K562 (cell line): ENCODE measurements at regions not wholly inside any gene's neighbourhood (a gene's known extent, or its start where the extent isn't known, plus 50 kb on each side); places are given as distances from the start of the nearest gene placed in this dataset.

ENCODE experiments used
- ATAC-seq: fragments of 200-7000 bp; cut with Tn5 transposase; 3 replicates; pipeline ENCODE4 v1.9.1; 2020; ENCODE audit warnings: moderate library complexity
- BruUV-seq: library from RNA; stranded (reverse); fragments of 400-500 nt; replicated peaks from 2 replicates; lab custom pipeline; 2021; lab: Mats Ljungman, UMichigan
- CTCF ChIA-PET: fragments of 300-600 bp; formaldehyde crosslinking; extraction: SDS; loops from one replicate; lab custom pipeline; 2021; ENCODE audit warnings: low intra/inter-chr PET ratio; lab: Yijun Ruan, JAX
- POLR2A ChIA-PET: fragments of 300-600, 350-650 bp; sonication (Branson Sonifier 250); formaldehyde crosslinking; extraction: SDS; loops from one replicate; lab custom pipeline; 2021; ENCODE audit warnings: antibody characterized with exemption, inconsistent platforms; lab: Yijun Ruan, JAX
- DNase-seq, 4 experiments: peaks; one replicate each; pipeline versions ENCODE4 v3.0.0 to v3.0.0-alpha.2; 2011 to 2018; ENCODE audit warnings: low spot score in 3 of 4, mixed read lengths in 3 of 4; ENCODE audit errors: extremely low read depth in 1 of 4
- FAIRE-seq: peaks from 2 replicates; lab custom pipeline; 2011; peaks lifted over from hg19 to GRCh38; lab: Jason Lieb, UNC
- H2AFZ ChIP-seq: 2 replicates; pipeline ENCODE4 v1.6.0; 2011; ENCODE audit warnings: low read depth, low read length, control low read depth, inconsistent platforms
- H3K27ac ChIP-seq: fragments of 200-600 bp; 3 replicates; pipeline ENCODE4 v1.8.0; 2011; ENCODE audit warnings: low read depth, mild to moderate bottlenecking, control low read depth, inconsistent platforms, low read length, moderate library complexity, mixed read lengths; ENCODE audit errors: extremely low read depth
- H3K27me3 ChIP-seq, 2 experiments: fragments of 300-600 bp in 1 of 2; 2 replicates in 1 of 2; 3 replicates in 1 of 2; pipeline versions ENCODE4 v1.6.0 to v1.8.0; 2011; ENCODE audit warnings: inconsistent platforms in 2 of 2, low read length in 2 of 2, mild to moderate bottlenecking in 1 of 2, mixed read lengths in 1 of 2, moderate library complexity in 1 of 2; ENCODE audit not compliant: control insufficient read depth in 2 of 2, insufficient read depth in 2 of 2
- H3K36me3 ChIP-seq: fragments of 300-600 bp; 3 replicates; pipeline ENCODE4 v1.8.0; 2011; ENCODE audit warnings: mild to moderate bottlenecking, low read length, inconsistent platforms; ENCODE audit not compliant: control insufficient read depth, insufficient read depth
- H3K4me1 ChIP-seq, 2 experiments: fragments of 200-600 bp in 1 of 2; replicated peaks in 1 of 2; 2 replicates in 1 of 2; 3 replicates in 1 of 2; pipeline versions ENCODE4 v1.5.1 to v1.8.0; 2011; ENCODE audit warnings: inconsistent platforms in 2 of 2, low read length in 2 of 2, mild to moderate bottlenecking in 1 of 2, mixed read lengths in 1 of 2, moderate library complexity in 1 of 2; ENCODE audit not compliant: control insufficient read depth in 2 of 2, insufficient read depth in 2 of 2
- H3K4me2 ChIP-seq: 2 replicates; pipeline ENCODE4 v1.6.1; 2011; ENCODE audit warnings: low read length, control low read depth, inconsistent platforms, mixed read lengths; ENCODE audit not compliant: insufficient read depth
- H3K4me3 ChIP-seq: fragments of 200-600 bp; sonication (generic), shearing (Covaris generic); 2 replicates; pipeline ENCODE4 v1.5.1; 2016; ENCODE audit warnings: control low read depth, inconsistent platforms
- H3K79me2 ChIP-seq: fragments of 200-600 bp; 3 replicates; pipeline ENCODE4 v1.8.0; 2011; ENCODE audit warnings: low read length, inconsistent platforms; ENCODE audit not compliant: control insufficient read depth, insufficient read depth
- H3K9ac ChIP-seq, 2 experiments: 2 replicates each; pipeline versions ENCODE4 v1.6.0 to v1.6.1; 2011; ENCODE audit warnings: low read depth in 2 of 2, low read length in 2 of 2, control low read depth in 1 of 2, inconsistent platforms in 1 of 2, mild to moderate bottlenecking in 1 of 2, mixed read lengths in 1 of 2; ENCODE audit not compliant: insufficient read depth in 1 of 2
- H3K9me1 ChIP-seq: one replicate; pipeline ENCODE4 v1.6.0; 2011; ENCODE audit warnings: inconsistent platforms, mild to moderate bottlenecking, low read length, moderate library complexity; ENCODE audit not compliant: control insufficient read depth, insufficient read depth
- H3K9me3 ChIP-seq: replicated peaks from 2 replicates; pipeline ENCODE4 v1.5.1; 2011; ENCODE audit warnings: low read depth, low read length, inconsistent platforms; ENCODE audit not compliant: control insufficient read depth, insufficient read depth
- H4K20me1 ChIP-seq: replicated peaks from 2 replicates; pipeline ENCODE4 v1.6.1; 2011; ENCODE audit warnings: low read length, inconsistent platforms, mixed read lengths; ENCODE audit not compliant: control insufficient read depth, insufficient read depth
- BDP1 ChIP-seq: IDR thresholded peaks from 3 replicates; pipeline ENCODE4 v1.6.1; 2011; ENCODE audit not compliant: insufficient read length, insufficient read depth
- ETV6 ChIP-seq, 3 experiments: fragments of 150-350 bp in 1 of 3; sonication (generic) in 1 of 3; formaldehyde crosslinking in 1 of 3; IDR thresholded peaks; 2 replicates each; pipeline versions ENCODE4 v1.6.1 to v1.8.0; 2014 to 2022; ENCODE audit warnings: borderline replicate concordance in 2 of 3, low read depth in 2 of 3, antibody characterized with exemption in 1 of 3, low read length in 1 of 3, mild to moderate bottlenecking in 1 of 3, missing genetic modification reagents in 1 of 3
- LCOR ChIP-seq: sonication (generic); formaldehyde crosslinking; IDR thresholded peaks from 2 replicates; pipeline ENCODE4 v1.8.0; 2022; ENCODE audit warnings: mild to moderate bottlenecking, missing genetic modification reagents
- TAL1 ChIP-seq: fragments of 450-650 bp; IDR thresholded peaks from 2 replicates; pipeline ENCODE4 v1.6.1; 2016; ENCODE audit warnings: mild to moderate bottlenecking
- TSHZ1 ChIP-seq: fragments of 250-450 bp; sonication (Bioruptor Pico); IDR thresholded peaks from 2 replicates; pipeline ENCODE4 v1.4.0; 2020; ENCODE audit warnings: mild to moderate bottlenecking, moderate library complexity
- ZC3H11A ChIP-seq: IDR thresholded peaks from 2 replicates; pipeline ENCODE4 v1.6.1; 2012; ENCODE audit warnings: low read depth, low read length, improper control_type of control experiment
- WGBS: fragments of 100-300 bp; shearing (Covaris generic); methylation state at CpG from one replicate; pipeline ENCODE4 v1.1.6; 2016; ENCODE audit warnings: low coverage, mixed read lengths; ENCODE audit not compliant: insufficient coverage; ENCODE audit errors: missing lambda C conversion rate; 5-methylcytosine and 5-hydroxymethylcytosine counted together
- in situ Hi-C: fragments of 300-500 bp; cut with MboI; formaldehyde crosslinking; loops from 4 replicates; pipeline ENCODE4 v1.15.0; 2018; ENCODE audit warnings: inconsistent platforms, mixed read lengths
- intact Hi-C: fragments of 100-400 bp; cut with micrococcal nuclease; formaldehyde crosslinking; loops from 2 replicates; pipeline ENCODE4 v1.14.2; 2022

GRCh38 chr6:21447987-21448386, 145.6 kb upstream of the SOX4 start:
- Histone ChIP-seq H2AFZ (no peak overlapping the region), H3K9me3 (no peaks in the 10 kb centered on the region), H3K27me3 (peaks cover 2 to 5% of the 10 kb centered on the region in 2 experiments; a peak in 2 of 5 replicates), H3K4me3 (no peak overlapping the region), H3K27ac (no peak overlapping the region), H3K4me2 (no peak overlapping the region), H3K9ac (no peak overlapping the region), H3K9me1 (no peaks in the 10 kb centered on the region), H3K4me1 (no peaks in the 10 kb centered on the region), H3K79me2 (no peaks in the 10 kb centered on the region), H4K20me1 (no peaks in the 10 kb centered on the region), H3K36me3 (no peaks in the 10 kb centered on the region)
- ATAC-seq, result no peak
- FAIRE-seq, result no peak
- WGBS, result 2% methylated on average over 5 of the region's 5 CpGs
- BruUV-seq, result no TSS peak
- in situ Hi-C loops, result no loop called here
- no peak for DNase-seq
- intact Hi-C loops, result no loop called here
- POLR2A ChIA-PET, result no interaction called here
- TF ChIP-seq TAL1, result no peak
- TF ChIP-seq ETV6 (IDR thresholded peaks at IDR 0.05; ENCODE audit: borderline replicate concordance in 1 of 2, low read depth in 2 of 2, low read length in 1 of 2), result no peak
- TF ChIP-seq ETV6 (CRISPR knock-in tag; IDR thresholded peaks at IDR 0.05; ENCODE audit: borderline replicate concordance), result no peak
- TF ChIP-seq LCOR, result no peak
- no peak for TF ChIP-seq BDP1
- TF ChIP-seq ZC3H11A, result no peak
- no peak for TF ChIP-seq TSHZ1 (CRISPR knock-in tag)
- CTCF ChIA-PET, result no interaction called here
